GM20000 (cell line): ENCODE measurements at regions not wholly inside any gene's neighbourhood (a gene's known extent, or its start where the extent isn't known, plus 50 kb on each side); places are given as distances from the start of the nearest gene placed in this dataset.

Experiments used
- DNase-seq: peaks from one replicate; pipeline ENCODE4 v3.0.0; 2012; ENCODE audit warnings: low spot score
- CTCF ChIP-seq: IDR thresholded peaks from 2 replicates; pipeline ENCODE4 v1.5.1; 2012; ENCODE audit warnings: mild to moderate bottlenecking, control low read depth; ENCODE audit errors: extremely low read depth, missing control alignments

GRCh38 chr2:106965611-106966010, 79.6 kb upstream of the ST6GAL2 start:
- TF ChIP-seq CTCF: no peak
- no peak for DNase-seq

- TF ChIP-seq CTCF: no peak
- no peak for DNase-seq
Observed at GRCh38 chr2:106969777-106970176, 83.8 kb upstream of the ST6GAL2 start.

GRCh38 chr2:106970471-106971261, 84.7 kb upstream of the ST6GAL2 start:
- DNase-seq: no peak
- TF ChIP-seq CTCF: no peak

GRCh38 chr2:106972782-106973181, 86.8 kb upstream of the ST6GAL2 start:
- no peak for TF ChIP-seq CTCF
- no peak for DNase-seq

- TF ChIP-seq CTCF: no peak
- DNase-seq: no peak
Observed at GRCh38 chr2:106974891-106975290, 88.9 kb upstream of the ST6GAL2 start.

GRCh38 chr2:106975641-106976040, 89.7 kb upstream of the ST6GAL2 start:
- TF ChIP-seq CTCF: no peak
- DNase-seq: no peak

- DNase-seq: no peak
- TF ChIP-seq CTCF: no peak
Observed at GRCh38 chr2:106976548-106976947, 90.6 kb upstream of the ST6GAL2 start.
